Gastrocnemius medialis (tissue), 4 donors: ENCODE measurements at regions not wholly inside any gene's neighbourhood (a gene's known extent, or its start where the extent isn't known, plus 50 kb on each side); places are given as distances from the start of the nearest gene placed in this dataset.

Experiments used
- CTCF ChIP-seq, 5 experiments: fragments of 450-650 bp in 3 of 5; fragments of 200-600 bp in 2 of 5; sonication (generic) in 2 of 5; IDR thresholded peaks in 4 of 5; conservative IDR thresholded peaks in 1 of 5; 1 replicate in 4 of 5; 2 replicates in 1 of 5; pipeline ENCODE4 v1.5.1; 2016 to 2019; ENCODE audit warnings: antibody characterized with exemption in 5 of 5, mild to moderate bottlenecking in 3 of 5, moderate library complexity in 3 of 5
- POLR2A ChIP-seq, 2 donors: fragments of 450-650 bp; IDR thresholded peaks; one replicate each; pipeline ENCODE4 v1.6.1; 2017; ENCODE audit warnings: antibody characterized with exemption in 2 of 2, mild to moderate bottlenecking in 2 of 2, moderate library complexity in 2 of 2

GRCh38 chr4:164531336-164531735 is 222.6 kb upstream of the SMIM31 start:
- TF ChIP-seq POLR2A (IDR thresholded peaks at IDR 0.05) (no peak), CTCF (IDR thresholded peaks at IDR 0.05 in 4 of 5, conservative IDR thresholded peaks at IDR 0.05 in 1 of 5) (no peak)
